Muscle of leg (tissue), 3 donors: ENCODE measurements at regions not wholly inside any gene's neighbourhood (a gene's known extent, or its start where the extent isn't known, plus 50 kb on each side); places are given as distances from the start of the nearest gene placed in this dataset.

Source experiments
- DNase-seq: peaks from one replicate; pipeline ENCODE4 v3.0.0; 2013
- H3K27ac ChIP-seq: one replicate; pipeline ENCODE4 v1.5.1; 2013; ENCODE audit warnings: mild to moderate bottlenecking, low read length, control low read depth
- H3K27me3 ChIP-seq: one replicate; pipeline ENCODE4 v1.6.1; 2013; ENCODE audit warnings: low read length; ENCODE audit not compliant: control insufficient read depth, insufficient read depth
- H3K36me3 ChIP-seq: one replicate; pipeline ENCODE4 v1.6.1; 2013; ENCODE audit warnings: low read length; ENCODE audit not compliant: control insufficient read depth, insufficient read depth
- H3K4me1 ChIP-seq: one replicate; pipeline ENCODE4 v1.6.1; 2013; ENCODE audit warnings: low read length; ENCODE audit not compliant: control insufficient read depth, insufficient read depth
- H3K4me3 ChIP-seq: one replicate; pipeline ENCODE4 v1.5.1; 2013; ENCODE audit warnings: low read length, control low read depth
- H3K9me3 ChIP-seq: replicated peaks from 2 replicates; pipeline ENCODE4 v1.6.1; 2013; ENCODE audit warnings: low read depth, low read length; ENCODE audit not compliant: control insufficient read depth
- WGBS: methylation state at CpG from one replicate; pipeline ENCODE4 v1.1.5; 2013; ENCODE audit warnings: missing lambda C conversion rate; ENCODE audit not compliant: insufficient coverage; 5-methylcytosine and 5-hydroxymethylcytosine counted together

DNA sequence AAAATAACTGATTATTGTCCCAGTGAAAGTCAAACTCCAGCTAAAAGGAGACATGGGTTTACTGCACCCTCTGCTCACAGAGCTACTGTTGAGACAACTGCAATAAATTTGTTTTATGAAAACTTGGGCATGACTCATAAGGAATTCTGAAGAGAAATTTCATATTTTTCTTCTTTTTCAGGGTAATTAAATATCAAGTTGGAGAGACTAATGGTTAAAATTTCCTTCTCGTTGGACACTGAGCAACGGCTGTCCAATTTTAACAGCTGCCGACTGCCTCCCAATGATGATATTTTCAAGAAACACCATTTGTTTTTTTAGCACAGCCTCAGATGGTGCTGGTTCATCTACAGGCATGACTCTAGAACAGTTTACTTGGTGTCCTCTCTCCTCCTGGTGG, 259.2 kb upstream of the RGMB start:
- WGBS, result 54% methylated on average over 2 of the region's 3 CpGs
- H3K27me3 ChIP-seq, result no peaks in the 10 kb centered on the region
- no peaks in the 10 kb centered on the region for H3K9me3 ChIP-seq
- peak overlapping the region; percentile 21 for H3K27ac ChIP-seq
- H3K4me3 ChIP-seq, result no peak overlapping the region
- peaks cover 19% of the 10 kb centered on the region for H3K4me1 ChIP-seq
- H3K36me3 ChIP-seq, result no peaks in the 10 kb centered on the region
- peak; percentile 37 for DNase-seq

GRCh38 chr5:98516701-98517100, 256.8 kb upstream of the RGMB start:
- H3K27me3 ChIP-seq, result no peaks in the 10 kb centered on the region
- peaks cover 11% of the 10 kb centered on the region for H3K4me1 ChIP-seq
- no peaks in the 10 kb centered on the region for H3K36me3 ChIP-seq
- H3K4me3 ChIP-seq, result no peak overlapping the region
- H3K27ac ChIP-seq, result no peak overlapping the region
- 67% methylated on average over 1 of the region's 4 CpGs for WGBS
- no peak for DNase-seq
- no peaks in the 10 kb centered on the region for H3K9me3 ChIP-seq

DNA sequence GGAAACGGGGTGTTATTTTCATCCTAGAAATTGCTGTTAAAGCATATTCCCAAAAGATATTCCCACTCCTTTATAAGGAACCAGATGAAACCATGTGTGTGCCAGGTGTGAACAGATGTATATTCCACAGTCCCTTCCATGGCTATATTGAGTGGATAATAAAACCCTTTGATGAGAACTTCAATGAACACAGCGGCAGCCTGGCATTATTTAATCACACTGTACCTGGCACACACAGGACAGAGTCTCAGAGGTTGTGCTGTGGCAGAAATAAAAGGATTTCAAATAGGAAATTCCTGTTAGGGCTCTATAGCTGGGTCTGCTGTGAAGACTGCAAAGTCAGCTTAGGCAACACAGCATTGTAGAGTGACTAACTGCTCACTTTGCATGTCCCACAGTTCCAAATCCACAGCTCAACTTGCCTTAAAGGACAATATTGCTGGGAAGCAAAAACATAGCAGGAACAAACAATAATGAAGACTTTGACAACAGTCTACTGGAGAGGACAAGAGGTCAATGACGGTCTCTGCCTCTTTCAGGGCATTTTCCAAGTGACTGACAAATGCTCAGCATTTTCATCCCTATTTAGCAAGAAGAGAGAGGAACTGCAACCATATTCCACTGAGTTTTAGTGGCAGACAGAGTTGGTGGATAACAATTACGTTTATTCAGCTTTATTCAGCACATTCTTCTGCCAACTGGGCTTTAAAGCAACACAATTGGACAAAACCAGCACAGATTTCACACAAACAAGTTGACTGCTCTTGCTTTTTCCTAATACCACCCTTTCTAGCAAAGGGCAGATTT, 255.7 kb upstream of the RGMB start:
- no peak for DNase-seq
- H3K4me3 ChIP-seq, result no peak overlapping the region
- no peaks in the 10 kb centered on the region for H3K36me3 ChIP-seq
- no peaks in the 10 kb centered on the region for H3K9me3 ChIP-seq
- H3K27ac ChIP-seq, result no peak overlapping the region
- peaks cover 9% of the 10 kb centered on the region for H3K4me1 ChIP-seq
- 40% methylated on average over 1 of the region's 4 CpGs for WGBS
- no peaks in the 10 kb centered on the region for H3K27me3 ChIP-seq

DNA sequence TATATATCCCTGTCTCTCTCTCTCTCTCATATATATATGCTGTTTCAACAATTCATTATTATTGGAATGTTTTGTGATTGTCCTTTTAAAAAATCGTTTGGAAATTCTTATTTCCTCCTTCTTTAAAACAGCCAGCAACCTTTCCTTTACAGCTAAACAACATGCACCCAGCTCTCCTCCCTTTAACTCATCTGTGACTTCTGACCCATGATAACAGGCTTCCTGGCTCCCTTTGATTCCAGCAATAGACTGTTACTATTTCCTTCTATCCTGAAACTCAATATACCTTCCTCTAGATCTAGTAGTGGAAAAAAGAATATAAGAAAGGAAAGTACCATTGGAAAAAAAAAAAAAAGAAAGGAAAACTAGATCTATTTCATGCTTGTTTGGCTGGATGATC, 254.7 kb upstream of the RGMB start:
- WGBS, result no CpG with 5 or more reads among the region's 1 CpG
- Histone ChIP-seq H3K27ac (no peak overlapping the region), H3K9me3 (no peaks in the 10 kb centered on the region)

GRCh38 chr5:98519571-98519970, 253.9 kb upstream of the RGMB start:
- Histone ChIP-seq H3K4me1 (peaks cover 2% of the 10 kb centered on the region), H3K27ac (no peak overlapping the region), H3K36me3 (no peaks in the 10 kb centered on the region), H3K9me3 (no peaks in the 10 kb centered on the region), H3K27me3 (no peaks in the 10 kb centered on the region), H3K4me3 (no peak overlapping the region)
- WGBS, result 40% methylated on average over 1 of the region's 4 CpGs
- DNase-seq, result no peak

More for the DNA sequence above, 254.7 kb upstream of the RGMB start:
- peaks cover 5% of the 10 kb centered on the region for H3K4me1 ChIP-seq
- no peak overlapping the region for H3K4me3 ChIP-seq
- no peaks in the 10 kb centered on the region for H3K27me3 ChIP-seq
- no peaks in the 10 kb centered on the region for H3K36me3 ChIP-seq
- DNase-seq, result no peak

- Histone ChIP-seq H3K36me3 (no peaks in the 10 kb centered on the region), H3K27ac (no peak overlapping the region), H3K27me3 (no peaks in the 10 kb centered on the region), H3K9me3 (no peaks in the 10 kb centered on the region), H3K4me1 (peaks cover 7% of the 10 kb centered on the region), H3K4me3 (no peak overlapping the region)
- WGBS, result no CpG with 5 or more reads among the region's 3 CpGs
- no peak for DNase-seq
These were observed 251.6 kb upstream of the RGMB start for GRCh38 chr5:98521821-98522220.

DNA sequence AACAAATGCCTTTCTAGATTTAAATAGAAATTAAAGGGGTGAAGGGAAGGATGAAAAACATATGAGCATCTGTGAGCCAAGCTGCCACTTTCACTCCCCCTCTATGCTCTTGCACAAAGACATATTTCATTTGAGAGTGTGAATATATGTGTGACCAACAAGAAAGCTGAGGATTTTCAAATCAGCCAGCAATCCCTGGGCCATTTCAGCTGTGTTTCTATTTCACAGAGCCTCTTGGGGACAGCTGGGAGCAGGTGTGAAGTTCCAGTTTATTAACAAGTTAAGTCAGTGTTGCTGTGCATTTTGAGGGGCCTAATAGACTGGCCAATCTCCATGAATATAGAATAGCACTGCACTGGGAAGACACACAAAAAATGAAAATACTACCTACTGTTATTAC, 248.7 kb upstream of the RGMB start:
- Histone ChIP-seq H3K27ac (peak overlapping the region; percentile 65), H3K9me3 (no peaks in the 10 kb centered on the region), H3K36me3 (no peaks in the 10 kb centered on the region), H3K4me1 (peaks cover 5% of the 10 kb centered on the region), H3K27me3 (no peaks in the 10 kb centered on the region), H3K4me3 (no peak overlapping the region)
- peak; percentile 89 for DNase-seq

- Histone ChIP-seq H3K36me3 (no peaks in the 10 kb centered on the region), H3K27me3 (no peaks in the 10 kb centered on the region), H3K4me3 (no peak overlapping the region), H3K4me1 (peaks cover 5% of the 10 kb centered on the region), H3K9me3 (no peaks in the 10 kb centered on the region), H3K27ac (no peak overlapping the region)
- no peak for DNase-seq
These were observed 245.6 kb upstream of the RGMB start for GRCh38 chr5:98527846-98528245.

DNA sequence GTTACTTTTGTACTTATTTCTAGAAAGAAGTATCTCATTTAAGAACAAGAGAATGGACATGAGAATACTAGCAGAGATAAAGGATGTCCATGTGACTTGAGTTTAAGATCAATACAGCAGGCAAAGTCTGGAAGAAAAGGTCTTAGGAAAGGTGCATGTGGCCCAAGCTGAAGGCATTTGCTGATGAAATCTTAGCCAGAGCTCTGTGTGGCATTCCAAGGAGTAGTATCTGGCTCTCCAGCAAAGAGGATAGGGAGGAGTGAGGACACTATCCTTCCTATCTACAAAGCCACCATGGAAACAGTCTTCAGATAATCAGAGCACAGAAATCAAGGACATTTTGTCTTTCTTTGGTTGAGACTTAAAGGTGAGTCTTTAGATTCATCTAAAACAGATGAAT, 244.1 kb upstream of the RGMB start:
- no peaks in the 10 kb centered on the region for H3K27me3 ChIP-seq
- DNase-seq, result no peak
- H3K4me3 ChIP-seq, result no peak overlapping the region
- no peaks in the 10 kb centered on the region for H3K36me3 ChIP-seq
- H3K9me3 ChIP-seq, result no peaks in the 10 kb centered on the region
- no peak overlapping the region for H3K27ac ChIP-seq
- H3K4me1 ChIP-seq, result peaks cover 5% of the 10 kb centered on the region

GRCh38 chr5:98530224-98530623, 243.2 kb upstream of the RGMB start:
- 100% methylated on average over 1 of the region's 2 CpGs for WGBS
- H3K4me1 ChIP-seq, result peaks cover 5% of the 10 kb centered on the region
- H3K9me3 ChIP-seq, result no peaks in the 10 kb centered on the region
- H3K4me3 ChIP-seq, result no peak overlapping the region
- no peak for DNase-seq
- H3K27ac ChIP-seq, result no peak overlapping the region
- no peaks in the 10 kb centered on the region for H3K36me3 ChIP-seq
- no peaks in the 10 kb centered on the region for H3K27me3 ChIP-seq

DNA sequence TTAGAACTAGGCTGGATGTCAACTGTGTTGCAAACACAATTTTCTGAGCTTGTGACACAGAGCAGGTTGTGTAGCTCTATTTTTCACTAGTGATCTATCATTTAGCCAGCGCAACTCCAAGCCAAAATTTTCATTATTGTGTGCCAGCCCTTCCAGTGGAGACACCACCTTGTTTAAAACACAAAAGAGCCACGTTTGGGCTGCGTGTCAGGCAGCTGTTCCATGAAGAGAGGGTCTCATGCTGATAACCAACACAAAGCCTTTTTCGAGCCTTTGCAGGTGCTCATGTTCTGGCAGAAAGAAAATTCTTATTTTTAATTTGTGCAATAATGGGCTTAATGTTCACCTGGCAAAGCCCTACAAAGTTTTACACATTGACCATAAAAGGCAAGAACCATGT, 237.6 kb upstream of the RGMB start:
- H3K27ac ChIP-seq, result no peak overlapping the region
- H3K4me3 ChIP-seq, result no peak overlapping the region
- H3K4me1 ChIP-seq, result no peaks in the 10 kb centered on the region
- DNase-seq, result no peak
- no peaks in the 10 kb centered on the region for H3K9me3 ChIP-seq
- H3K36me3 ChIP-seq, result no peaks in the 10 kb centered on the region
- 64% methylated on average over 2 of the region's 4 CpGs for WGBS
- H3K27me3 ChIP-seq, result no peaks in the 10 kb centered on the region
